ENCODE measurements at regions not wholly inside any gene's neighbourhood (a gene's known extent, or its start where the extent isn't known, plus 50 kb on each side); places are given as distances from the start of the nearest gene placed in this dataset.
A peak's percentile ranks its signal among the peaks of the same experiment; 100 is the strongest.

- H3K4me3 Mint-ChIP-seq (ENCODE audit: low read depth, unreplicated experiment): peak overlapping the region; percentile 64
- no peak overlapping the region for H3K27ac Mint-ChIP-seq (ENCODE audit: unreplicated experiment)
- intact Hi-C loops (cut with micrococcal nuclease; ENCODE audit: unreplicated experiment): loop anchor here (1.0 to 10.0 kb wide), 3 partner anchors 35 to 317 kb away; no protein-coding TSS in a partner anchor
- CTCF ChIA-PET: interaction anchor here (0.5 to 1.7 kb wide), 4 partner anchors 32 to 92 kb away, joined by 3 to 8 read pairs (median 4); no protein-coding TSS in a partner anchor
- peak; percentile 91 for DNase-seq
- H3K9me3 Mint-ChIP-seq (ENCODE audit: low read depth, unreplicated experiment): no peaks in the 10 kb centered on the region
- no peaks in the 10 kb centered on the region for H3K27me3 Mint-ChIP-seq (ENCODE audit: unreplicated experiment)
- BruUV-seq (replicated peaks): no TSS peak
- TF ChIP-seq CTCF (IDR thresholded peaks at IDR 0.05; ENCODE audit: unreplicated experiment): peak; percentile 98
- no peaks in the 10 kb centered on the region for H3K4me1 Mint-ChIP-seq (ENCODE audit: low read depth, unreplicated experiment)
- no peaks in the 10 kb centered on the region for H3K36me3 Mint-ChIP-seq (ENCODE audit: insufficient read depth, unreplicated experiment)
Measured at GRCh38 chr6:79777713-79778579, 146.8 kb downstream of the SH3BGRL2 start.

- BruUV-seq (replicated peaks): no TSS peak
- Mint-ChIP-seq H3K27ac (ENCODE audit: unreplicated experiment) (no peak overlapping the region), H3K36me3 (ENCODE audit: insufficient read depth, unreplicated experiment) (no peaks in the 10 kb centered on the region), H3K9me3 (ENCODE audit: low read depth, unreplicated experiment) (no peaks in the 10 kb centered on the region), H3K4me1 (ENCODE audit: low read depth, unreplicated experiment) (no peaks in the 10 kb centered on the region), H3K27me3 (ENCODE audit: unreplicated experiment) (no peaks in the 10 kb centered on the region), H3K4me3 (ENCODE audit: low read depth, unreplicated experiment) (no peak overlapping the region)
- CTCF ChIA-PET: no interaction called here
- intact Hi-C loops (cut with micrococcal nuclease; ENCODE audit: unreplicated experiment): loop anchor here (10.0 kb wide), 1 partner anchor 319 kb away; no protein-coding TSS in a partner anchor
- no peak for TF ChIP-seq CTCF (IDR thresholded peaks at IDR 0.05; ENCODE audit: unreplicated experiment)
- no peak for DNase-seq
Measured at GRCh38 chr6:79776076-79776475, 144.9 kb downstream of the SH3BGRL2 start.

GRCh38 chr6:79775222-79775621 is 144.1 kb downstream of the SH3BGRL2 start:
- Mint-ChIP-seq H3K4me1 (ENCODE audit: low read depth, unreplicated experiment) (no peaks in the 10 kb centered on the region), H3K9me3 (ENCODE audit: low read depth, unreplicated experiment) (no peaks in the 10 kb centered on the region), H3K27ac (ENCODE audit: unreplicated experiment) (no peak overlapping the region), H3K27me3 (ENCODE audit: unreplicated experiment) (no peaks in the 10 kb centered on the region), H3K4me3 (ENCODE audit: low read depth, unreplicated experiment) (no peak overlapping the region), H3K36me3 (ENCODE audit: insufficient read depth, unreplicated experiment) (no peaks in the 10 kb centered on the region)
- TF ChIP-seq CTCF (IDR thresholded peaks at IDR 0.05; ENCODE audit: unreplicated experiment): no peak
- DNase-seq: no peak
- intact Hi-C loops (cut with micrococcal nuclease; ENCODE audit: unreplicated experiment): loop anchor here (10.0 kb wide), 1 partner anchor 320 kb away; no protein-coding TSS in a partner anchor
- no TSS peak for BruUV-seq (replicated peaks)
- CTCF ChIA-PET: no interaction called here

- BruUV-seq (replicated peaks): no TSS peak
- H3K27ac Mint-ChIP-seq (ENCODE audit: unreplicated experiment): no peak overlapping the region
- no peak for DNase-seq
- H3K36me3 Mint-ChIP-seq (ENCODE audit: insufficient read depth, unreplicated experiment): no peaks in the 10 kb centered on the region
- peaks cover 7% of the 10 kb centered on the region for H3K4me1 Mint-ChIP-seq (ENCODE audit: low read depth, unreplicated experiment)
- peaks cover 6% of the 10 kb centered on the region for H3K9me3 Mint-ChIP-seq (ENCODE audit: low read depth, unreplicated experiment)
- intact Hi-C loops (cut with micrococcal nuclease; ENCODE audit: unreplicated experiment): loop anchor here (5.0 kb wide), 1 partner anchor 103 kb away; no protein-coding TSS in a partner anchor
- no peak overlapping the region for H3K4me3 Mint-ChIP-seq (ENCODE audit: low read depth, unreplicated experiment)
- no peaks in the 10 kb centered on the region for H3K27me3 Mint-ChIP-seq (ENCODE audit: unreplicated experiment)
- CTCF ChIA-PET: no interaction called here
- TF ChIP-seq CTCF (IDR thresholded peaks at IDR 0.05; ENCODE audit: unreplicated experiment): no peak
Measured at GRCh38 chr6:79764747-79765146, 133.6 kb downstream of the SH3BGRL2 start.
